Liver (tissue), 8 donors: ENCODE measurements at regions not wholly inside any gene's neighbourhood (a gene's known extent, or its start where the extent isn't known, plus 50 kb on each side); places are given as distances from the start of the nearest gene placed in this dataset.
"Not testable (repeated sequence)": the region's sequence is repeated elsewhere in the genome, so short reads cannot be mapped to it uniquely, and the experiment has no call there.

ENCODE experiments used
- DNase-seq: peaks from one replicate; pipeline ENCODE4 v3.0.0-alpha.2; 2017; ENCODE audit warnings: low spot score
- H3K27ac ChIP-seq, 2 donors: one replicate each; pipeline ENCODE4 v1.7.0; 2013; ENCODE audit warnings: inconsistent platforms in 2 of 2, low read length in 2 of 2, control low read depth in 1 of 2, low read depth in 1 of 2, mild to moderate bottlenecking in 1 of 2
- H3K27me3 ChIP-seq, 4 donors: one replicate each; pipeline versions ENCODE4 v1.6.1 to v1.7.0; 2013; ENCODE audit warnings: low read length in 3 of 4, inconsistent platforms in 1 of 4, mild to moderate bottlenecking in 1 of 4, moderate library complexity in 1 of 4; ENCODE audit not compliant: control insufficient read depth in 4 of 4, insufficient read depth in 4 of 4
- H3K36me3 ChIP-seq, 4 donors: one replicate each; pipeline versions ENCODE4 v1.6.1 to v1.7.0; 2013; ENCODE audit warnings: low read length in 3 of 4, mild to moderate bottlenecking in 3 of 4, low read depth in 1 of 4, moderate library complexity in 1 of 4; ENCODE audit not compliant: control insufficient read depth in 4 of 4, insufficient read depth in 3 of 4
- H3K4me1 ChIP-seq, 4 donors: one replicate each; pipeline versions ENCODE4 v1.6.1 to v1.7.0; 2013; ENCODE audit warnings: low read length in 3 of 4, mild to moderate bottlenecking in 3 of 4, moderate library complexity in 1 of 4; ENCODE audit not compliant: control insufficient read depth in 4 of 4, insufficient read depth in 4 of 4
- H3K4me3 ChIP-seq, 3 donors: one replicate each; pipeline versions ENCODE4 v1.6.1 to v1.7.0; 2013; ENCODE audit warnings: low read length in 3 of 3, control low read depth in 1 of 3, low read depth in 1 of 3, mild to moderate bottlenecking in 1 of 3
- H3K9ac ChIP-seq, 2 donors: one replicate each; pipeline ENCODE4 v1.7.0; 2013; ENCODE audit warnings: low read length in 2 of 2, mild to moderate bottlenecking in 2 of 2, moderate library complexity in 2 of 2, control low read depth in 1 of 2, low read depth in 1 of 2
- H3K9me3 ChIP-seq, 4 donors: one replicate each; pipeline versions ENCODE4 v1.6.1 to v1.7.0; 2013; ENCODE audit warnings: low read length in 3 of 4; ENCODE audit not compliant: control insufficient read depth in 4 of 4
- EGR1 ChIP-seq, 2 donors: IDR thresholded peaks; 2 replicates each; pipeline ENCODE4 v1.6.1; 2016 to 2018; ENCODE audit warnings: antibody characterized with exemption in 2 of 2, low read depth in 2 of 2
- FOXA1 ChIP-seq: IDR thresholded peaks from 2 replicates; pipeline ENCODE4 v1.6.1; 2016; ENCODE audit warnings: antibody characterized with exemption
- FOXA2 ChIP-seq: IDR thresholded peaks from 2 replicates; pipeline ENCODE4 v1.6.1; 2016; ENCODE audit warnings: antibody characterized with exemption
- GABPA ChIP-seq, 2 donors: IDR thresholded peaks in 1 of 2; conservative IDR thresholded peaks in 1 of 2; 2 replicates each; pipeline ENCODE4 v1.6.1; 2016; ENCODE audit warnings: antibody characterized with exemption in 2 of 2, mild to moderate bottlenecking in 1 of 2, moderate library complexity in 1 of 2
- HNF4A ChIP-seq, 2 donors: conservative IDR thresholded peaks; 2 replicates each; pipeline ENCODE4 v1.6.1; 2016; ENCODE audit warnings: antibody characterized with exemption in 2 of 2, mild to moderate bottlenecking in 2 of 2
- HNF4G ChIP-seq: IDR thresholded peaks from 2 replicates; pipeline ENCODE4 v1.6.1; 2016; ENCODE audit warnings: antibody characterized with exemption
- JUND ChIP-seq, 2 donors: IDR thresholded peaks; 2 replicates each; pipeline ENCODE4 v1.6.1; 2016; ENCODE audit warnings: antibody characterized with exemption in 2 of 2
- NR2F2 ChIP-seq: IDR thresholded peaks from 2 replicates; pipeline ENCODE4 v1.6.1; 2016; ENCODE audit warnings: antibody characterized with exemption
- RAD21 ChIP-seq, 2 donors: IDR thresholded peaks; 2 replicates each; pipeline ENCODE4 v1.6.1; 2016; ENCODE audit warnings: antibody characterized with exemption in 2 of 2, mild to moderate bottlenecking in 2 of 2
- RXRA ChIP-seq, 2 donors: IDR thresholded peaks; 2 replicates each; pipeline ENCODE4 v1.6.1; 2017 to 2018; ENCODE audit warnings: antibody characterized with exemption in 2 of 2, mild to moderate bottlenecking in 1 of 2
- SP1 ChIP-seq: IDR thresholded peaks from 2 replicates; pipeline ENCODE4 v1.6.1; 2018; ENCODE audit warnings: antibody characterized with exemption, mild to moderate bottlenecking
- TAF1 ChIP-seq: conservative IDR thresholded peaks from 2 replicates; pipeline ENCODE4 v1.6.1; 2016; ENCODE audit warnings: antibody characterized with exemption, mild to moderate bottlenecking
- YY1 ChIP-seq: IDR thresholded peaks from 2 replicates; pipeline ENCODE4 v1.6.1; 2016; ENCODE audit warnings: antibody characterized with exemption, mild to moderate bottlenecking
- WGBS: extraction: QIAGEN DNeasy Blood & Tissue Kit; methylation state at CpG from one replicate; pipeline ENCODE4 v1.1.7; 2013; 5-methylcytosine and 5-hydroxymethylcytosine counted together
- TF ChIP-seq, protein P1 (sequence below): IDR thresholded peaks from 2 replicates; pipeline ENCODE4 v1.6.1; 2016; ENCODE audit warnings: antibody characterized with exemption, mild to moderate bottlenecking
- TF ChIP-seq, protein P2 (sequence below): IDR thresholded peaks from 2 replicates; pipeline ENCODE4 v1.6.1; 2016; ENCODE audit warnings: antibody characterized with exemption
- TF ChIP-seq, protein P3 (sequence below): IDR thresholded peaks from 2 replicates; pipeline ENCODE4 v1.6.1; 2016; ENCODE audit warnings: antibody characterized with exemption
- TF ChIP-seq, protein P4 (sequence below): fragments of 150-350 bp; IDR thresholded peaks from 2 replicates; pipeline ENCODE4 v1.5.1; 2017; ENCODE audit warnings: improper control_type of control experiment, low read depth, low read length; ENCODE audit not compliant: missing input control
- TF ChIP-seq, protein P5 (sequence below): IDR thresholded peaks from 2 replicates; pipeline ENCODE4 v1.6.1; 2016; ENCODE audit warnings: antibody characterized with exemption
- donor health status: healthy.
- donor health status: healthy.
- donor health status: healthy.
- donor health status: healthy.
- donor health status: healthy.

DNA sequence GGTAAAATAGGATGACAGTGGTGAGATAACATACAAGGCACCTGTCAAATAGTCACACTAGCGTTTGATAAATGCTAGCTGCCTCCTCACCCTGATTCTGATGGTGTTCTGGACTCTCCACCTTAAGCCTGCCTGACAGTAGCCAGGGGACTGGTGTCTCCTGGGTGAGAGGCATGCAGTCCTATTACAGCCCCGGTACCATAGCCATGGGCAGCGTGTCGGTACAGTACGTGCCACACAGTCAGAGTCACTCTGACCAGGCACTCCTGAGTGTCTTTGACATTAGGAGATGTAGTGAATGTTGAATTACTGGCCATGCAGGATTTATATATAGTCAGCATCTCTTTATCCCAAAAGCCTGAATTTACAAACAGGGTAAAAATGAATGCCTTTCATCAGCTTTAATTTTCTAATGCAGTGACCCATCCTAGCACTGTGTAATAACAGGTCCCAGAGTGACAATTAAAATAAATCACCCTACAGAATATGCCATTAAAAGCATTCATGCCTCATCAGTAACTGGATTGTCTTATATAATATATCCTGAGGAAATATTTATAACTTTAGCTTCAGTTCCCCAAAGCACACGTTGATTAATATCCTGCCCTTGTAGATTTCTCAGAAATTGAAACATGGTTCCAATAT is 760.3 kb upstream of the SOX11 start (continued):
- TF ChIP-seq, protein P1, sequence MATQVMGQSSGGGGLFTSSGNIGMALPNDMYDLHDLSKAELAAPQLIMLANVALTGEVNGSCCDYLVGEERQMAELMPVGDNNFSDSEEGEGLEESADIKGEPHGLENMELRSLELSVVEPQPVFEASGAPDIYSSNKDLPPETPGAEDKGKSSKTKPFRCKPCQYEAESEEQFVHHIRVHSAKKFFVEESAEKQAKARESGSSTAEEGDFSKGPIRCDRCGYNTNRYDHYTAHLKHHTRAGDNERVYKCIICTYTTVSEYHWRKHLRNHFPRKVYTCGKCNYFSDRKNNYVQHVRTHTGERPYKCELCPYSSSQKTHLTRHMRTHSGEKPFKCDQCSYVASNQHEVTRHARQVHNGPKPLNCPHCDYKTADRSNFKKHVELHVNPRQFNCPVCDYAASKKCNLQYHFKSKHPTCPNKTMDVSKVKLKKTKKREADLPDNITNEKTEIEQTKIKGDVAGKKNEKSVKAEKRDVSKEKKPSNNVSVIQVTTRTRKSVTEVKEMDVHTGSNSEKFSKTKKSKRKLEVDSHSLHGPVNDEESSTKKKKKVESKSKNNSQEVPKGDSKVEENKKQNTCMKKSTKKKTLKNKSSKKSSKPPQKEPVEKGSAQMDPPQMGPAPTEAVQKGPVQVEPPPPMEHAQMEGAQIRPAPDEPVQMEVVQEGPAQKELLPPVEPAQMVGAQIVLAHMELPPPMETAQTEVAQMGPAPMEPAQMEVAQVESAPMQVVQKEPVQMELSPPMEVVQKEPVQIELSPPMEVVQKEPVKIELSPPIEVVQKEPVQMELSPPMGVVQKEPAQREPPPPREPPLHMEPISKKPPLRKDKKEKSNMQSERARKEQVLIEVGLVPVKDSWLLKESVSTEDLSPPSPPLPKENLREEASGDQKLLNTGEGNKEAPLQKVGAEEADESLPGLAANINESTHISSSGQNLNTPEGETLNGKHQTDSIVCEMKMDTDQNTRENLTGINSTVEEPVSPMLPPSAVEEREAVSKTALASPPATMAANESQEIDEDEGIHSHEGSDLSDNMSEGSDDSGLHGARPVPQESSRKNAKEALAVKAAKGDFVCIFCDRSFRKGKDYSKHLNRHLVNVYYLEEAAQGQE = no peak

DNA sequence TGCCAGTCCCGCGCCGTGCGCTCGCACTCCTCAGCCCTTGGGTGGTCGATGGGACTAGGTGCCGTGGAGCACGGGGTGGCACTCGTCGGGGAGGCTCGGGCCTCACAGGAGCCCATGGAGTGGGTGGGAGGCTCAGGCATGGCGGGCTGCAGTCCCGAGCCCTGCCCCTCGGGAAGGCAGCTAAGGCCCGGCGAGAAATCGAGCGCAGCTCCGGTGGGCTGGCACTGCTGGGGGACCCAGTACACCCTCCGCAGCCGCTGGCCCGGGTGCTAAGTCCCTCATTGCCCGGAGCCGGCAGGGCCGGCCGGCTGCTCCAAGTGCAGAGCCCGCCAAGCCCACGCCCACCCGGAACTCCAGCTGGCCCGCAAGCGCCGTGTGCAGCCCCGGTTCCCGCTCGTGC is 756.9 kb upstream of the SOX11 start:
- H3K4me3 ChIP-seq, H3K9me3 ChIP-seq, H3K36me3 ChIP-seq, H3K27ac ChIP-seq, H3K9ac ChIP-seq, H3K27me3 ChIP-seq, H3K4me1 ChIP-seq, DNase-seq: not testable (repeated sequence)
- 92% methylated on average over 35 of the region's 35 CpGs for WGBS

DNA sequence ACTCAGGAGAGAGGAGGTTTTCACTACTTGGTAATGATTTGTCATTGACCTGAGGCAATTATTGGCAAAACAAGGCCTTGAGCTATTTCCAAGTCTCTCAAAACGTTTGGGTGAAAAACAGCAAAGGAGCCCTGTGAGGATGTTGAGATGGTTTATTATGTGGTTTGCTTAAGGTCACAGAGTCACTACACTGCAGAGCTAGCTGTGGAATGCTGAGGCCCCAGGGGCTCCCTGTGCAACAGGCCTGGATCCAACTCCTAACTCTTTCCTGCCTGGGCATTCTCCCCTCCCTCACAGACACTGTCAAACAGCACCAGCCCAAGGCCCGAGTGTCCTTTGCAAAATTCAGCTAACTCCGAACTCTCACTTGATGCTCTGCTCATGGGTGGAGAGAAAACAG is 754.6 kb upstream of the SOX11 start:
- Histone ChIP-seq H3K4me1 (no peaks in the 10 kb centered on the region), H3K9me3 (no peaks in the 10 kb centered on the region), H3K27me3 (peaks cover 0 to 2% (median 0%) of the 10 kb centered on the region in 4 donors), H3K36me3 (no peaks in the 10 kb centered on the region), H3K9ac (no peak overlapping the region), H3K4me3 (no peak overlapping the region), H3K27ac (no peak overlapping the region)
- DNase-seq = no peak
- TF ChIP-seq, protein P2, sequence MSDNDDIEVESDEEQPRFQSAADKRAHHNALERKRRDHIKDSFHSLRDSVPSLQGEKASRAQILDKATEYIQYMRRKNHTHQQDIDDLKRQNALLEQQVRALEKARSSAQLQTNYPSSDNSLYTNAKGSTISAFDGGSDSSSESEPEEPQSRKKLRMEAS = no peak
- TF ChIP-seq RAD21 (IDR thresholded peaks at IDR 0.05) (no peak), SP1 (no peak), TAF1 (no peak), HNF4A (conservative IDR thresholded peaks at IDR 0.05) (no peak), FOXA2 (no peak), GABPA (IDR thresholded peaks at IDR 0.05 in 1 of 2, conservative IDR thresholded peaks at IDR 0.05 in 1 of 2) (no peak), EGR1 (IDR thresholded peaks at IDR 0.05; ENCODE audit: low read depth in 2 of 2) (no peak), FOXA1 (no peak), YY1 (no peak), RXRA (IDR thresholded peaks at IDR 0.05) (no peak), NR2F2 (no peak), HNF4G (no peak), JUND (IDR thresholded peaks at IDR 0.05) (no peak)
- TF ChIP-seq, protein P3, sequence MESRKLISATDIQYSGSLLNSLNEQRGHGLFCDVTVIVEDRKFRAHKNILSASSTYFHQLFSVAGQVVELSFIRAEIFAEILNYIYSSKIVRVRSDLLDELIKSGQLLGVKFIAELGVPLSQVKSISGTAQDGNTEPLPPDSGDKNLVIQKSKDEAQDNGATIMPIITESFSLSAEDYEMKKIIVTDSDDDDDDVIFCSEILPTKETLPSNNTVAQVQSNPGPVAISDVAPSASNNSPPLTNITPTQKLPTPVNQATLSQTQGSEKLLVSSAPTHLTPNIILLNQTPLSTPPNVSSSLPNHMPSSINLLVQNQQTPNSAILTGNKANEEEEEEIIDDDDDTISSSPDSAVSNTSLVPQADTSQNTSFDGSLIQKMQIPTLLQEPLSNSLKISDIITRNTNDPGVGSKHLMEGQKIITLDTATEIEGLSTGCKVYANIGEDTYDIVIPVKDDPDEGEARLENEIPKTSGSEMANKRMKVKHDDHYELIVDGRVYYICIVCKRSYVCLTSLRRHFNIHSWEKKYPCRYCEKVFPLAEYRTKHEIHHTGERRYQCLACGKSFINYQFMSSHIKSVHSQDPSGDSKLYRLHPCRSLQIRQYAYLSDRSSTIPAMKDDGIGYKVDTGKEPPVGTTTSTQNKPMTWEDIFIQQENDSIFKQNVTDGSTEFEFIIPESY = no peak
- TF ChIP-seq, protein P4, sequence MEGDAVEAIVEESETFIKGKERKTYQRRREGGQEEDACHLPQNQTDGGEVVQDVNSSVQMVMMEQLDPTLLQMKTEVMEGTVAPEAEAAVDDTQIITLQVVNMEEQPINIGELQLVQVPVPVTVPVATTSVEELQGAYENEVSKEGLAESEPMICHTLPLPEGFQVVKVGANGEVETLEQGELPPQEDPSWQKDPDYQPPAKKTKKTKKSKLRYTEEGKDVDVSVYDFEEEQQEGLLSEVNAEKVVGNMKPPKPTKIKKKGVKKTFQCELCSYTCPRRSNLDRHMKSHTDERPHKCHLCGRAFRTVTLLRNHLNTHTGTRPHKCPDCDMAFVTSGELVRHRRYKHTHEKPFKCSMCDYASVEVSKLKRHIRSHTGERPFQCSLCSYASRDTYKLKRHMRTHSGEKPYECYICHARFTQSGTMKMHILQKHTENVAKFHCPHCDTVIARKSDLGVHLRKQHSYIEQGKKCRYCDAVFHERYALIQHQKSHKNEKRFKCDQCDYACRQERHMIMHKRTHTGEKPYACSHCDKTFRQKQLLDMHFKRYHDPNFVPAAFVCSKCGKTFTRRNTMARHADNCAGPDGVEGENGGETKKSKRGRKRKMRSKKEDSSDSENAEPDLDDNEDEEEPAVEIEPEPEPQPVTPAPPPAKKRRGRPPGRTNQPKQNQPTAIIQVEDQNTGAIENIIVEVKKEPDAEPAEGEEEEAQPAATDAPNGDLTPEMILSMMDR = no peak
- TF ChIP-seq, protein P5, sequence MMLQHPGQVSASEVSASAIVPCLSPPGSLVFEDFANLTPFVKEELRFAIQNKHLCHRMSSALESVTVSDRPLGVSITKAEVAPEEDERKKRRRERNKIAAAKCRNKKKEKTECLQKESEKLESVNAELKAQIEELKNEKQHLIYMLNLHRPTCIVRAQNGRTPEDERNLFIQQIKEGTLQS = no peak
- TF ChIP-seq, protein P1 = no peak
- WGBS = 33% methylated on average over 3 of the region's 3 CpGs
